SK-N-MC (cell line): ENCODE measurements at regions not wholly inside any gene's neighbourhood (a gene's known extent, or its start where the extent isn't known, plus 50 kb on each side); places are given as distances from the start of the nearest gene placed in this dataset.

Source experiments
- DNase-seq: peaks from one replicate; pipeline ENCODE4 v3.0.0-alpha.2; 2011; ENCODE audit warnings: low read depth, low spot score
- H3K27ac ChIP-seq: fragments of 200-600 bp; sonication (generic); 2 replicates; pipeline ENCODE4 v1.5.1; 2016; ENCODE audit warnings: mixed run types
- H3K36me3 ChIP-seq: fragments of 200-600 bp; sonication (generic); 2 replicates; pipeline ENCODE4 v1.6.1; 2017; ENCODE audit warnings: antibody characterized with exemption, low read length, mixed read lengths; ENCODE audit not compliant: insufficient read depth
- H3K4me3 ChIP-seq: fragments of 200-600 bp; sonication (generic); 2 replicates; pipeline ENCODE4 v1.5.1; 2016
- H3K9ac ChIP-seq: fragments of 200-600 bp; sonication (generic); 2 replicates; pipeline ENCODE4 v1.8.0; 2017; ENCODE audit warnings: mixed run types, mixed read lengths; ENCODE audit not compliant: insufficient read length
- H3K9me3 ChIP-seq: fragments of 200-600 bp; sonication (generic); 2 replicates; pipeline ENCODE4 v1.6.1; 2017; ENCODE audit warnings: low read depth, mild to moderate bottlenecking, antibody characterized with exemption, low read length, moderate library complexity, mixed read lengths
- EZH2 ChIP-seq: fragments of 200-600 bp; sonication (generic); IDR thresholded peaks from one replicate; pipeline ENCODE4 v1.6.1; 2017; ENCODE audit warnings: antibody characterized with exemption
- FOXP2 ChIP-seq: optimal IDR thresholded peaks from 2 replicates; pipeline ENCODE3; 2011; ENCODE audit warnings: mild to moderate bottlenecking, moderate library complexity; ENCODE audit not compliant: insufficient read depth; ENCODE audit errors: extremely low read length, control extremely low read depth
- POLR2AphosphoS5 ChIP-seq: IDR thresholded peaks from 2 replicates; pipeline ENCODE4 v1.6.1; 2012; ENCODE audit warnings: mild to moderate bottlenecking, low read depth, low read length, borderline replicate concordance

DNA sequence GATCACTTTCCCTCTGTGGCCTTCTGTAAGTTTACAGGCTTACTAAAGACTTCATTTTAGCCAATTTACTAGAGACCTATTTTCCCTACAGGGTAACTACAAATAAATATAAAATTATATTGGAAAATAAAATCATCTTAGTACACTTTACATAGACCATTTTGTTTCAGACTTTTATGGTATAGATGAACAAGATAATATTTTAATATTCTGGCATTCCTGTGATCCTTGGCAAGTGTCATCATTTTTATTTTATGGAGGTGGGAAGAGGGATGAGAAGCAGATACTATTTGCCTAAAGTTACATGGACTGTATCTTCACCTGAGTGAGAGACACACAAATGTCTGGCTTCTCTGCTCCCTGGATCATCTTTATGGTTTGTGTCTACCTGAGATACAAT, 149.6 kb upstream of the CWC22 start:
- TF ChIP-seq FOXP2 (no peak), EZH2 (no peak), POLR2AphosphoS5 (no peak)
- Histone ChIP-seq H3K27ac (no peak overlapping the region), H3K4me3 (no peak overlapping the region), H3K9me3 (no peaks in the 10 kb centered on the region), H3K36me3 (no peaks in the 10 kb centered on the region), H3K9ac (no peak overlapping the region)
- no peak for DNase-seq

DNA sequence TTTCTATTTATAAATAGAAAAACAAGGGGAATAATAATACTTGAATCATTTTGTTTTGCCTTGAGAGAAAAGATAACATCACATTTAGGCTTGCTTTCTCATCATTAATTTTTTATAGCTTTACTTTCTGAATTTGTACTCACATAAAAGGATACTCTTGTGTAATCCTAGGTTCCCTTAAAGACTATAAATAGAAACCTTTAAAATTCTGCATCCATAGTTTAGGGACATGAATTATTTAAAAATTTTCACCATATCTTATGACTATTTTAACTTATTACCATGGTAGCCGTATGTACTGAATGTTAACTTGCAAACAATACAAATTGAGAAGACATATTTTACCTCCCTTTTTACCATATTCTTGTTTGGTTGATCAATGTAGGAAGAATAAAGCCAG, 143.5 kb upstream of the CWC22 start:
- Histone ChIP-seq H3K4me3 (peak overlapping the region; percentile 27; the same call in 1 of the 2 replicates), H3K36me3 (no peaks in the 10 kb centered on the region), H3K9ac (no peak overlapping the region), H3K9me3 (no peaks in the 10 kb centered on the region), H3K27ac (peak overlapping the region; percentile 66; the same call in 1 of the 2 replicates)
- TF ChIP-seq POLR2AphosphoS5 (no peak), EZH2 (no peak), FOXP2 (no peak)
- peak; percentile 58 for DNase-seq

DNA sequence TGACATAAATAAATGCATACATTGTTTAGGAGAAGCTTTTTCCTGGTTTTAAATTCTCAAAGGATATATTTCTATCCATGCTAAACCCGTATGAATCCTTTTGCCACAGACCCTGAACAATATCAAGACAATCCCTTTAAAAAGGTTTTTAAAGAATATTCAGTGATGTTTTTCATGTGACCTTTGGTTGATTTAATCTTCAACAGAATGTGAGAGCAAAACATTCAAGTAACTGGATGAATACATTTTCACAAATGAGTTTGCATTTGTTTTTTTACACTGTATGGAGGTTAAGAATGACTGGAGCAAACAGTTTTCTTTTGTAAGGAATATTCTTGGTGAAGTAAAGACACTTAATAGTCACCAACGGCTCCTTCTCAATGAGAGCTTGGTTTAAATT, 139.4 kb upstream of the CWC22 start:
- Histone ChIP-seq H3K9ac (no peak overlapping the region), H3K27ac (peak overlapping the region; percentile 14)

DNA sequence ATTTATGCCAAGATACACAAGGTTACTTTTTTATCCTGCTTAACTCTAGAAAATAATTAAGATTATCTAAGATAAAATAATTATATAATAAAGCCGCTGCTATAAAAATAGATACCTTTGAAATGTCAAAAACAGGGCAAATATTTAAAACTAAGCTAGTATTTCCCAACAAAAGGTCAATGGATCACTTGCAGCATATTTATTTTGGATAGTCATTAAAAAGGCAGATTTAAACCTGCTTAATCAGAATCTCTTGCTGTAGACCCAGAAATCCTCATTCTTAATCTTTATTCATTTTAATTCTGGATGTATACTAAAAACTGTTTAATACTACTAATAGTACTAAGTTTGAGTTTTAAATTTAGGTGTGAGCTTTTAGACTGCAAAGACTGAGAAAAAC, 139.0 kb upstream of the CWC22 start:
- DNase-seq = no peak
- no peak for TF ChIP-seq POLR2AphosphoS5
- Histone ChIP-seq H3K4me3 (no peak overlapping the region), H3K36me3 (no peaks in the 10 kb centered on the region), H3K27ac (no peak overlapping the region), H3K9me3 (no peaks in the 10 kb centered on the region), H3K9ac (no peak overlapping the region)

More for the DNA sequence above, 139.4 kb upstream of the CWC22 start:
- DNase-seq = no peak
- H3K36me3 ChIP-seq = no peaks in the 10 kb centered on the region
- H3K4me3 ChIP-seq = no peak overlapping the region
- H3K9me3 ChIP-seq = no peaks in the 10 kb centered on the region
- TF ChIP-seq FOXP2 (no peak), EZH2 (no peak), POLR2AphosphoS5 (no peak)

DNA sequence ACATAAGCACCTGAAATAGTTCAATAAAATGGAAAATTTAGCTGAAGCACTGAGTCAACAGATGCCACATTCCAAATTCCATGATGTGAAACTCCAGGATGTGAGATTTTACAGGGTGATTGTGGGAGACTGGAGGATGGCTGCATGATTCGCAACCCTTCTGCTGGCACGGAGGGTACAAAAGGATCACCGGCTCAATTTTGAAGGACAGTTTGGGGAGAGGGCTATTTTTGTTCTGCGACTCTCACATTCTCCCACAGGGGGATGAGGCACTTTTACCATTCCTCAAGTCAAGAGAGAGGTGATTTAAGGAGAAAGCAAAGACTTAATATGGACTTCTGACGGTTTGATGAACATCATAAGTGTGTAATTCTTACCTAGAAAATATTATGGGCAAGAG, 138.1 kb upstream of the CWC22 start:
- Histone ChIP-seq H3K36me3 (no peaks in the 10 kb centered on the region), H3K9me3 (no peaks in the 10 kb centered on the region), H3K4me3 (no peak overlapping the region), H3K27ac (no peak overlapping the region), H3K9ac (no peak overlapping the region)
- DNase-seq = no peak
- TF ChIP-seq EZH2 = no peak
- TF ChIP-seq POLR2AphosphoS5 = no peak
- TF ChIP-seq FOXP2 = no peak

DNA sequence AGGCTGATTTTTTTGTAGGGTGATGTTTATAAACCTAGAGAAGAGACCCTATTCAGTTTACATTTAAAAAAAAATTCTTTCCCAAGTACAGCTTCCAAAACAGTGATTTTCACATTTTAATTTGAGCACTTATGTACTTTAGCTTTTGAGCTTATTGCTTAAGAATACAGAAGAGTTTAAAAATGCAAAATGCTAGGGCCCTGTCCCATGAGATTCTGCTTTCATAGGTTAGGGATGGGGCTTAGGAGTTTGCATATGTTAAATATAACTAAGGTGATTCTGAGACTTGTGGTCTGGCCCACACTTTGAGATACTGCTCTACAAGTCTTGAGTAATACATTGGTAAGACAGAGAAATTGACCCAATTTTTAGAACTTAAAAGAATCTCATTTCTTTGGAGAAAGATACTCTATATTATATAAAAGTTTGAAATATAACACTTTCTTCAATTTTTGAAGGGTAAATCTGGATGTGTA, 137.3 kb upstream of the CWC22 start:
- no peak for DNase-seq
- Histone ChIP-seq H3K9me3 (no peaks in the 10 kb centered on the region), H3K36me3 (no peaks in the 10 kb centered on the region), H3K9ac (no peak overlapping the region), H3K27ac (peak overlapping the region; percentile 20; the same call in 1 of the 2 replicates), H3K4me3 (no peak overlapping the region)
- TF ChIP-seq FOXP2 (no peak), POLR2AphosphoS5 (no peak), EZH2 (no peak)

DNA sequence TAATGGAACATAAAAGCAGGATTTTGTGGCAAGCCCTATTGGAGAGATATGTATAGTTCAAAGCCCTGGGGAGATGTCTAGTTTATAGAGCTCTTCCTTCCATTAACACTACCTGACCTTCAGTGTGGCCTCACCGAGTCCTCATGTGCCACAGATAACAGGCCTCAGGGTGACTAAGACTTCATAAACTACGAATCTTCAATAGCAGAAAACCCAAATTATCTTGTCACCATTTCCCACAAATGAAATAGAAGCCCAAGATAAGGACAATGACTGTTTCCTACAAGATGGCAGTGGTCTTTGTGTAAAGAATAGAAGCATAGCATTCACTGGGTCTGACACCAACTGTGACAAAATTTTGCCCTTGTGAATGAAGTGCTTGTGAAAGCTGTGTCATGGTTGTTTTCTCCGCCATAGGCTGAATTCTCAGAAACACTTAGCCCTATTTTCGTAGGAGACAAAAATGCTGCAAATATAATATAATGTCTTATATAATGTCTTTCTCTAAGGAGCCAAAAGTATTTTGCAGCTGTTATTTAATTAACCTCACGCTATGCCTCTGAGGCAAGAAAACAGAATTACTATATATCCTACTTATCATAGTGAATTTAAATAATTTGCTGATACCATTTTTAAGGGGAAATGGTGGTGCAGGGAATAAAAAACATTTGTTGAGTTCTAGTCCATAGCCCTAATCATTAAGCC, 136.7 kb upstream of the CWC22 start:
- Histone ChIP-seq H3K27ac (peak overlapping the region; percentile 20; the same call in 1 of the 2 replicates), H3K4me3 (no peak overlapping the region), H3K9me3 (no peaks in the 10 kb centered on the region), H3K9ac (no peak overlapping the region), H3K36me3 (no peaks in the 10 kb centered on the region)
- DNase-seq = no peak
- TF ChIP-seq FOXP2 (no peak), POLR2AphosphoS5 (no peak), EZH2 (no peak)

DNA sequence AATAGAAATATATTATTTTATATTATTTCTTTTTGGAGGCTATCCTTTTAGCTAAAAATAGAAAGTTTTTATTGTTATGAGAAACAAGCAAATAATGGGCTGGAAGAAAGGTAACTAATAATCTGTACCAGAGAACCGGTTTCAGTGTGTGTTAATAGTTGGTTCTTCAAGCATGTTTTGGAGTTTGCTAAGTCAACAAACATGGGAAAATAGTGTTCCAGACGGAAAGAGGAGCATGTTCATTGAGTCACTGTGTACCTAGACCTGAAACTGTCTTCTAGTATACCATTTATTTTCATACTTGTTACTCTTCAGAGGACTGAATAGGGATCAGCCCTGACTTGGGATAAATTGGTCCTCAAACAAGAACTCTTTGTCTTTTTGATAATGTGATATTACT, 134.5 kb upstream of the CWC22 start:
- TF ChIP-seq POLR2AphosphoS5 (no peak), FOXP2 (no peak), EZH2 (no peak)
- Histone ChIP-seq H3K9me3 (no peaks in the 10 kb centered on the region), H3K27ac (no peak overlapping the region), H3K36me3 (no peaks in the 10 kb centered on the region), H3K4me3 (no peak overlapping the region), H3K9ac (no peak overlapping the region)
- DNase-seq = no peak

DNA sequence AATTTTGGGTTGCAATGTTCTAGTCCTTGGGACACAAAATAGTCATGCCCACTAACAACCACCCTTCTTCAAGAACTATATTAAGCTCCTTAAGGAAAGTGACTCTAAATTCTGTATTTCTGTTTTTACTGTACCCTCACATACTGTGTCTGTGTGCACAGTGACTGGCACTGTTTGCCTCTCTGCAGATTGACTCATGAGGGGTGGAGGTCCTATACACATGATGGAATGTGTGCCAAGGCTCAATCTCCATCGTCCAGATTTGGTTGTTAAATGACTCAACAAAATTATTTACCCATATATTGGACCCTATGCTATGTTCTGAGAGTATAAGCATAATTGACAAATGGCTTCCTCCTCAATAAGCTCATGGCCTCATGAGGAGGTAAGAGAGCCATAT, 126.6 kb upstream of the CWC22 start:
- no peak for DNase-seq
- TF ChIP-seq FOXP2 (no peak), EZH2 (no peak), POLR2AphosphoS5 (no peak)
- H3K9ac ChIP-seq = no peak overlapping the region
- no peaks in the 10 kb centered on the region; the same call in 1 of the 2 replicates for H3K9me3 ChIP-seq
- no peak overlapping the region for H3K4me3 ChIP-seq
- H3K36me3 ChIP-seq = no peaks in the 10 kb centered on the region
- H3K27ac ChIP-seq = no peak overlapping the region
